Chondrocyte (in vitro differentiated cells): ENCODE measurements at regions not wholly inside any gene's neighbourhood (a gene's known extent, or its start where the extent isn't known, plus 50 kb on each side); places are given as distances from the start of the nearest gene placed in this dataset.

Experiments
- DNase-seq: peaks from one replicate; pipeline ENCODE4 v3.0.0; 2021; ENCODE audit warnings: mixed read lengths, low spot score
- H3K27ac Mint-ChIP-seq: one replicate; pipeline ENCODE4 v1.8.0; 2021; ENCODE audit warnings: mild to moderate bottlenecking, moderate library complexity, mixed read lengths; ENCODE audit not compliant: unreplicated experiment
- H3K27me3 Mint-ChIP-seq: 2 replicates; pipeline ENCODE4 v1.8.0; 2021; ENCODE audit warnings: low read depth, mixed read lengths
- H3K36me3 Mint-ChIP-seq: 2 replicates; pipeline ENCODE4 v1.8.0; 2021; ENCODE audit warnings: low read depth, mixed read lengths
- H3K4me1 Mint-ChIP-seq: 2 replicates; pipeline ENCODE4 v1.8.0; 2021; ENCODE audit warnings: low read depth, mild to moderate bottlenecking, mixed read lengths
- H3K4me3 Mint-ChIP-seq: one replicate; pipeline ENCODE4 v1.8.0; 2021; ENCODE audit warnings: mild to moderate bottlenecking, moderate library complexity, mixed read lengths; ENCODE audit not compliant: unreplicated experiment
- H3K9me3 Mint-ChIP-seq: 2 replicates; pipeline ENCODE4 v1.8.0; 2021; ENCODE audit warnings: low read depth, mixed read lengths
- TF ChIP-seq, protein P1 (sequence below): fragments of 200-600 bp; sonication (generic); IDR thresholded peaks from 2 replicates; pipeline ENCODE4 v1.5.0; 2021; ENCODE audit warnings: antibody characterized with exemption, mild to moderate bottlenecking, moderate library complexity

DNA sequence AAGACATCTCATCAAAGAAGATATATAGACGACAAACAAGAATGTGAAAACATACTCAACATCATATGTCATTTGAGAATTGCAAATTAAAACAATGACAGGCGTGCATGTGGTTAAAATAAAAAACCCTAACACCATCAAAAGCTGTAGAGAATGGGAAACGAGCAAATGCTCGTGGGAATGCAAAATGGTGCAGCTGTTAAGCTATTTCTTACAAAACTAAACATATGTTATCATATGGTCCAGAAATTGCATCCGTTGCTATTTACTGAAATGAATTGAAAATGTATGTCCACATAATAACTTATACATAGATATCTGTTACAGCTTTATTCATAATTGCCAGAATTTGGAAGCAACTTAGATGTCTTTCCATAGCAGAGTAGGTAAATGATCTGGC lies 574.4 kb downstream of the TNS3 start:
- TF ChIP-seq, protein P1, sequence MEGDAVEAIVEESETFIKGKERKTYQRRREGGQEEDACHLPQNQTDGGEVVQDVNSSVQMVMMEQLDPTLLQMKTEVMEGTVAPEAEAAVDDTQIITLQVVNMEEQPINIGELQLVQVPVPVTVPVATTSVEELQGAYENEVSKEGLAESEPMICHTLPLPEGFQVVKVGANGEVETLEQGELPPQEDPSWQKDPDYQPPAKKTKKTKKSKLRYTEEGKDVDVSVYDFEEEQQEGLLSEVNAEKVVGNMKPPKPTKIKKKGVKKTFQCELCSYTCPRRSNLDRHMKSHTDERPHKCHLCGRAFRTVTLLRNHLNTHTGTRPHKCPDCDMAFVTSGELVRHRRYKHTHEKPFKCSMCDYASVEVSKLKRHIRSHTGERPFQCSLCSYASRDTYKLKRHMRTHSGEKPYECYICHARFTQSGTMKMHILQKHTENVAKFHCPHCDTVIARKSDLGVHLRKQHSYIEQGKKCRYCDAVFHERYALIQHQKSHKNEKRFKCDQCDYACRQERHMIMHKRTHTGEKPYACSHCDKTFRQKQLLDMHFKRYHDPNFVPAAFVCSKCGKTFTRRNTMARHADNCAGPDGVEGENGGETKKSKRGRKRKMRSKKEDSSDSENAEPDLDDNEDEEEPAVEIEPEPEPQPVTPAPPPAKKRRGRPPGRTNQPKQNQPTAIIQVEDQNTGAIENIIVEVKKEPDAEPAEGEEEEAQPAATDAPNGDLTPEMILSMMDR = no peak
- peaks cover under 1% of the 10 kb centered on the region for H3K4me1 Mint-ChIP-seq
- H3K36me3 Mint-ChIP-seq = no peaks in the 10 kb centered on the region
- H3K27ac Mint-ChIP-seq = no peak overlapping the region
- H3K4me3 Mint-ChIP-seq = no peak overlapping the region
- peaks cover 23% of the 10 kb centered on the region for H3K9me3 Mint-ChIP-seq
- no peak for DNase-seq
- H3K27me3 Mint-ChIP-seq = no peaks in the 10 kb centered on the region

DNA sequence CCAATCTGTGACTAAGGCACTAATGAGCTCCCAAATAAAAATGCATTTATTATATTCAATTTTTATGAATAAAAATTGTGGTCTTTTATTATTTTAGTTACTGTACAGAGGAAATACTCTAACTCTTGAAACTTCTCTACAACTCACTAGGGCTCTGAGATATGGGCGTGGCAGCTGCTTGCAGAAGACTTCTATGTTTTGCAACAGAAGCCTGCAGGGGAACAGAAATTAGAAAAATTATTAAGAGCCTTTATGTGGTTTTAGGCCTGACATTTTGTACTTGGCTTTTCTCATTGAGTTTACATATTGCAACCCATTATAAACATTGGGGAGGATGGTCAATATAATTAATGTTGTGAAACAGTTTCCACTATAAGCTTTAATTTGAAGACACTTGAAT lies 581.4 kb downstream of the TNS3 start:
- TF ChIP-seq, protein P1 = no peak
- peaks cover 13% of the 10 kb centered on the region for H3K4me1 Mint-ChIP-seq
- H3K27me3 Mint-ChIP-seq = no peaks in the 10 kb centered on the region

DNA sequence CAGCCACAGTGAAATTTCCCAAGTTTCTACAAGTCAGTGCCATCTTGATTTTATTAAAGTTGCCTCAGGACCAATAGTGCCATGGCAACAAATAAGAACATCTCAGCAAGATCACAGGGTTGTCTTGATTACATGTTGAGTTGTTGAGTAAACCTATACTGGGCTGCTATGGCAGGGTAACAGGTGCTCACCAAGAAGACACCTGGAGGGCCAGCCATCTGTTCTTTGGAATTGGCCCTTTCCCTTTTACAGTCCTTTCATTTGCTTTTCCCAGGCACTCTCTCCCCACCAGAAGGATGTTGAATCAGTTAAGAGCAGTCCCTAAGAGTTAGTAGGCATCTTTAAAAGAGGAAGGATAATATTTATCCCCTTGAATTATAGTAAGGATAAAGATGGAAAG lies 582.0 kb downstream of the TNS3 start:
- peaks cover 9% of the 10 kb centered on the region for H3K9me3 Mint-ChIP-seq
- H3K27ac Mint-ChIP-seq = no peak overlapping the region
- H3K4me3 Mint-ChIP-seq = no peak overlapping the region
- H3K4me1 Mint-ChIP-seq = peaks cover 13% of the 10 kb centered on the region
- TF ChIP-seq, protein P1 = no peak
- H3K27me3 Mint-ChIP-seq = no peaks in the 10 kb centered on the region
- no peaks in the 10 kb centered on the region for H3K36me3 Mint-ChIP-seq
- DNase-seq = no peak

More for the DNA sequence above, 581.4 kb downstream of the TNS3 start:
- no peak for DNase-seq
- Mint-ChIP-seq H3K36me3 (no peaks in the 10 kb centered on the region), H3K9me3 (peaks cover 13% of the 10 kb centered on the region), H3K4me3 (no peak overlapping the region), H3K27ac (no peak overlapping the region)

DNA sequence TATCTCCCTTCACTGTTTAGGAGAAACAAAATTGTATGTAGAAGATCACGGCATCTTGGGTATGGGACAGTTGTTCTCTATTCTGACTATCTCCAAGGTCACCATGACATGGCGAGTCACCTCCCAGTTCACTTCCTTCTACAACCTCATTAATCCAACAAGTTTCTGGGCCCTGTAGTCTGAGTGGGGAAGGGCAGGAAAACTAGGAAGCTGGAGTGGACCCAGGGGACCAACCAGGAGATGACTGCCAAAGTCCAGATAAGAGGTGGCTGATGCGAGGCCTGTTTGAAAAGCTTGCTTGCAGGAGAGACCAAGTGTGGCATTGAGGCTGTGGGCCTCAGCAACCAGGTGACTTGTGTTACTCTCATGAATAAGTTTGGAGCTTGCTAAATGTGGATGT lies 584.9 kb downstream of the TNS3 start:
- Mint-ChIP-seq H3K27ac (no peak overlapping the region), H3K4me1 (peaks cover 8% of the 10 kb centered on the region), H3K36me3 (no peaks in the 10 kb centered on the region), H3K27me3 (no peaks in the 10 kb centered on the region), H3K4me3 (no peak overlapping the region), H3K9me3 (no peaks in the 10 kb centered on the region)
- no peak for DNase-seq
- TF ChIP-seq, protein P1 = no peak

DNA sequence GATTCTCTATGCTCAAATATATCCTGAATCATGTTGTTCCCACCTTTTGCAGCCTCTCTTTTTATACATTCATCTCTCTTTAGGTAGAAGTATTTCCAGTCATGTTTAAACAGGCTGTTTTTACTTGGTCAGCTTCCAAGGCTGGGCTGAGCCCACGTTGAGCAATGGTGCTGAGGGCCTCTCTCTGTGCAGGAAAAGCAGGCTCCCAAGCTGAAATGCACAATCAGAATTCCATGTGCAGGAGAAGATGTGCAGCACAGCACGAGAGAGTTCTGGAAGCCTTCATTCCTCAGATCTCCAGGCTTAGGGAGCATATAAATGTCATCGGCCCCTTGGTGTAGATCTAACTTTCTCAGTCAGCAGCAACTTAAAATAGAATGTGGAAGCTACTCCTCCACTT lies 588.5 kb downstream of the TNS3 start:
- Mint-ChIP-seq H3K27me3 (no peaks in the 10 kb centered on the region), H3K4me3 (no peak overlapping the region), H3K27ac (no peak overlapping the region)

More for the DNA sequence above, 588.5 kb downstream of the TNS3 start:
- TF ChIP-seq, protein P1 = no peak
- Mint-ChIP-seq H3K36me3 (no peaks in the 10 kb centered on the region), H3K9me3 (no peaks in the 10 kb centered on the region), H3K4me1 (peaks cover 8% of the 10 kb centered on the region)
- DNase-seq = no peak
